Activated naive CD4-positive, alpha-beta T cell treated with anti-CD3 and anti-CD28 coated beads for 36 hours (primary cell): ENCODE measurements at regions not wholly inside any gene's neighbourhood (a gene's known extent, or its start where the extent isn't known, plus 50 kb on each side); places are given as distances from the start of the nearest gene placed in this dataset.
"Not testable (repeated sequence)": the region's sequence is repeated elsewhere in the genome, so short reads cannot be mapped to it uniquely, and the experiment has no call there.

ENCODE experiments used
- CTCF ChIA-PET: fragments of 350-600 bp; sonication (Branson Sonifier 250); formaldehyde crosslinking; loops from one replicate; lab custom pipeline; 2021; ENCODE audit warnings: antibody characterized with exemption; lab: Charles Lee
- DNase-seq: peaks from one replicate; pipeline ENCODE4 v3.0.0-alpha.2; 2020
- H3K27ac Mint-ChIP-seq: one replicate; pipeline ENCODE4 v1.8.0; 2021; ENCODE audit warnings: mild to moderate bottlenecking, mixed read lengths
- H3K27me3 Mint-ChIP-seq: one replicate; pipeline ENCODE4 v1.8.0; 2021; ENCODE audit warnings: low read depth, mixed read lengths
- H3K36me3 Mint-ChIP-seq: one replicate; pipeline ENCODE4 v1.8.0; 2021; ENCODE audit warnings: low read depth, mixed read lengths
- H3K4me1 Mint-ChIP-seq: one replicate; pipeline ENCODE4 v1.8.0; 2021; ENCODE audit warnings: low read depth, mixed read lengths
- H3K4me3 Mint-ChIP-seq: one replicate; pipeline ENCODE4 v1.8.0; 2021; ENCODE audit warnings: mild to moderate bottlenecking, moderate library complexity, mixed read lengths
- H3K9me3 Mint-ChIP-seq: one replicate; pipeline ENCODE4 v1.8.0; 2021; ENCODE audit warnings: mixed read lengths
- intact Hi-C: fragments of 100-400 bp; cut with micrococcal nuclease; formaldehyde crosslinking; loops from one replicate; pipeline ENCODE4 v1.15.1; 2023

DNA sequence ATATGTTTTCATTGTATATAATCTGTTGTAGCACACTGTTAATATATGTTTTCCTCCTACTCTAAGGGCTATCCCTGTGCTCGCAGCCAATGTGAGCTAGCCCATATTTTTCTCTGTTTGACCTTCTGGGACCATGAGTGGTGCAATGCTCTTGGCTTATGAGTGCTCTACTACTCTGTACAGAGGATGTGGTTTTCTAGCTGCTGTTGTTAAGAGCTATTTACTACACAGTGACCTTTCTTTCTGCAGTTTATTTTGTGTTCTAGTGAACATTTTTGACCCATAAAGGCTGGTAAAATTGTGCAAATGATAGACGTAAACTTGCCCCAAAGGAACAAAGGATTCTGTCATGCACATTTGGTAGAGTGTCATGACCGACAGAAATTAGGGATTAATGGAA lies 84.1 kb upstream of the CPHXL start:
- no peaks in the 10 kb centered on the region for H3K9me3 Mint-ChIP-seq
- H3K4me3 Mint-ChIP-seq, result no peak overlapping the region
- peaks cover 3% of the 10 kb centered on the region for H3K27me3 Mint-ChIP-seq
- CTCF ChIA-PET, result no interaction called here
- intact Hi-C loops, result no loop called here
- DNase-seq, result no peak
- no peak overlapping the region for H3K27ac Mint-ChIP-seq
- H3K36me3 Mint-ChIP-seq, result no peaks in the 10 kb centered on the region
- H3K4me1 Mint-ChIP-seq, result no peaks in the 10 kb centered on the region

- CTCF ChIA-PET, result no interaction called here
- intact Hi-C loops, result no loop called here
- Mint-ChIP-seq H3K4me1 (no peaks in the 10 kb centered on the region), H3K27me3 (peaks cover 5% of the 10 kb centered on the region), H3K4me3 (no peak overlapping the region), H3K27ac (no peak overlapping the region), H3K9me3 (no peaks in the 10 kb centered on the region), H3K36me3 (no peaks in the 10 kb centered on the region)
- no peak for DNase-seq
Measured at GRCh38 chr16:75811020-75811634, 84.8 kb upstream of the CPHXL start.

GRCh38 chr16:75818491-75818890 lies 92.2 kb upstream of the CPHXL start:
- Mint-ChIP-seq H3K9me3 (no peaks in the 10 kb centered on the region), H3K4me3 (no peak overlapping the region), H3K27me3 (peaks cover 11% of the 10 kb centered on the region), H3K36me3 (no peaks in the 10 kb centered on the region), H3K4me1 (no peaks in the 10 kb centered on the region), H3K27ac (no peak overlapping the region)
- intact Hi-C loops, result no loop called here
- no peak for DNase-seq
- CTCF ChIA-PET, result no interaction called here

- Mint-ChIP-seq H3K4me1 (no peaks in the 10 kb centered on the region), H3K9me3 (peaks cover under 1% of the 10 kb centered on the region), H3K4me3 (no peak overlapping the region), H3K27ac (no peak overlapping the region), H3K36me3 (no peaks in the 10 kb centered on the region), H3K27me3 (peaks cover 8% of the 10 kb centered on the region)
- DNase-seq, result no peak
- intact Hi-C loops, result no loop called here
- CTCF ChIA-PET, result interaction anchor here (0.6 kb wide), 1 partner anchor 357 kb away, joined by 3 read pairs; no protein-coding TSS in a partner anchor
Measured at GRCh38 chr16:75820672-75821071, 94.4 kb upstream of the CPHXL start.

GRCh38 chr16:75821117-75821516 lies 94.8 kb upstream of the CPHXL start:
- Mint-ChIP-seq H3K9me3 (peaks cover 3% of the 10 kb centered on the region), H3K27ac (no peak overlapping the region), H3K27me3 (peaks cover 5% of the 10 kb centered on the region), H3K4me1 (no peaks in the 10 kb centered on the region), H3K36me3 (peaks cover 2% of the 10 kb centered on the region), H3K4me3 (no peak overlapping the region)
- CTCF ChIA-PET, result interaction anchor here (0.6 kb wide), 1 partner anchor 357 kb away, joined by 3 read pairs; no protein-coding TSS in a partner anchor
- intact Hi-C loops, result no loop called here
- DNase-seq, result no peak

GRCh38 chr16:75825750-75826149 lies 99.5 kb upstream of the CPHXL start:
- not testable (repeated sequence) for H3K4me3 Mint-ChIP-seq

GRCh38 chr16:75827372-75828038 lies 101.2 kb upstream of the CPHXL start:
- intact Hi-C loops, H3K36me3 Mint-ChIP-seq, H3K27ac Mint-ChIP-seq, H3K4me1 Mint-ChIP-seq, H3K4me3 Mint-ChIP-seq, DNase-seq, H3K27me3 Mint-ChIP-seq, CTCF ChIA-PET: not testable (repeated sequence)
- H3K9me3 Mint-ChIP-seq, result peaks cover 15% of the 10 kb centered on the region

More at GRCh38 chr16:75825750-75826149, 99.5 kb upstream of the CPHXL start:
- H3K4me1 Mint-ChIP-seq, intact Hi-C loops, H3K27me3 Mint-ChIP-seq, DNase-seq, CTCF ChIA-PET, H3K36me3 Mint-ChIP-seq, H3K27ac Mint-ChIP-seq: not testable (repeated sequence)
- peaks cover 11% of the 10 kb centered on the region for H3K9me3 Mint-ChIP-seq

DNA sequence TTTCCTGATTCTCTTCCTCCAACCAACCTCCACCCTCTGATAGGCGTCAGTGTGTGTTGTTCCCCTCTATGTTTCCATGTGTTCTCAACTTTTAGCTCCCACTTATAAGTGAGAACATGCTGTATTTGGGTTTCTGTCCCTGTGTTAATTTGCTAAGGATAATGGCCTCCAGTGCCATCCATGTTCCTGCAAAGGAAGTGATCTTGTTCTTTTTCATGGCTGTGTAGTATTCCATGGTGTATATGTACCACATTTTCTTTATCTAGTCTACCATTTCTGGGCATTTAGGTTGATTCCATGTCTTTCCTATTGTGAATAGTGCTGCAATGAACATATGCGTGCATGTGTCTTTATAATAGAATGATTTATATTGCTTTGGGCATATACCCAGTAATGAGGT lies 107.1 kb upstream of the CPHXL start:
- Mint-ChIP-seq H3K27me3 (peaks cover 21% of the 10 kb centered on the region), H3K9me3 (peaks cover 17% of the 10 kb centered on the region)
- H3K36me3 Mint-ChIP-seq, CTCF ChIA-PET, intact Hi-C loops, H3K27ac Mint-ChIP-seq, H3K4me1 Mint-ChIP-seq, DNase-seq, H3K4me3 Mint-ChIP-seq: not testable (repeated sequence)

DNA sequence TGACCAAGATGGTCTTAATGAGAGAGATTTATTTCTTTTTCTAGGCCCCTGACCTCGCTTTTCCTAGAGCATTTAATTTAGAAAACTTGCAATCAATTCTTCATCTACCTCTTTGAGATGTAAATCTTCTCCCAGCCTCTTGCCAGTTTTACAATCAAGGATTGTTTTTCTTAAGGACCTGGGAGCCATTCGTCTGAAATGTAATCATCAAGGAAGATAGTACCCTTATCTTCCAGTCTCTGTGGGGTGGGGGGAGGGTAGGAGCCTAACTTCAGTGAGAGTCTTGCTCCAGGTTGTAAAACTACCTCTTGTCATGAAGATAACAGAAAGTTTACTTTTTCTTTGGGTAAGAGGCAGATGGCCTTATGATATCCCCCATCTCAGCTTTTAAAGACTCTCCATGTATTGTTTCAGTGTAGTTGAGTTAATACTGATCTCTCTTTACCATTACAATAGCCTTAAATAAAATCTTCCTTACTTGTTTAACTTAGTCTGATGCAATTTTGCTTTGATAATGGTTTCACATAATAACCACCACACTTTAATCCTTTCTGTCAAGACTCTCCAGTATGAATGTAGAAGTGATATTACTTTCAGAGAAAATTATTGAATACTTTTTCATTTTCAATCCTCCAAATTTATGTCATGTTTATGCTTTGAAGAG lies 110.2 kb upstream of the CPHXL start:
- H3K27me3 Mint-ChIP-seq, result peaks cover 24% of the 10 kb centered on the region
- no peak overlapping the region for H3K27ac Mint-ChIP-seq
- peaks cover 7% of the 10 kb centered on the region for H3K9me3 Mint-ChIP-seq
- CTCF ChIA-PET, result no interaction called here
- H3K36me3 Mint-ChIP-seq, result no peaks in the 10 kb centered on the region
- H3K4me1 Mint-ChIP-seq, result no peaks in the 10 kb centered on the region
- H3K4me3 Mint-ChIP-seq, result no peak overlapping the region
- intact Hi-C loops, result no loop called here
- DNase-seq, result no peak

GRCh38 chr16:75837264-75837663 lies 111.0 kb upstream of the CPHXL start:
- intact Hi-C loops, result no loop called here
- Mint-ChIP-seq H3K27me3 (peaks cover 24% of the 10 kb centered on the region), H3K4me1 (no peaks in the 10 kb centered on the region), H3K36me3 (no peaks in the 10 kb centered on the region), H3K9me3 (peaks cover 7% of the 10 kb centered on the region), H3K27ac (no peak overlapping the region), H3K4me3 (no peak overlapping the region)
- CTCF ChIA-PET, result no interaction called here
- DNase-seq, result no peak

DNA sequence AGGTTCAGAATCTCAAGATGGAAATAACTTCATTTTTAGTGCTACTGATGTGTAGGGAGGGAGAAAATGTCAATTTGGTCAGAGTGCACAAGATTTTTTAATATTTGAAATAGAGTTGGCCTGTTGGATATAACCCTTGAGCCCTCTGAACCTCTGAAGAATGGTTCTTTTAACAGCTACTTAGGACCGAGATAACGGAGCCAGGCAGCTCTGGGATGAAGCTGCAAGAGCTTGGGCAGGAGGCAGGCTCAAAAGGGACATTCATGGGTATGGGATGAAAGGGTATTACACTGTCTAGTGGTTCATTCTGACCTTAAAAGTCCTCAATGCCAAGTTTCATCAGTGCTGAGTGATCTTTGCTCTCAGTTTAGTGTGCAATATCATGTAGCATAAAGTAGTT lies 111.4 kb upstream of the CPHXL start:
- intact Hi-C loops, result no loop called here
- Mint-ChIP-seq H3K27ac (no peak overlapping the region), H3K4me3 (no peak overlapping the region), H3K36me3 (no peaks in the 10 kb centered on the region), H3K27me3 (peaks cover 23% of the 10 kb centered on the region), H3K4me1 (no peaks in the 10 kb centered on the region), H3K9me3 (peaks cover 4% of the 10 kb centered on the region)
- DNase-seq, result no peak
- CTCF ChIA-PET, result no interaction called here

DNA sequence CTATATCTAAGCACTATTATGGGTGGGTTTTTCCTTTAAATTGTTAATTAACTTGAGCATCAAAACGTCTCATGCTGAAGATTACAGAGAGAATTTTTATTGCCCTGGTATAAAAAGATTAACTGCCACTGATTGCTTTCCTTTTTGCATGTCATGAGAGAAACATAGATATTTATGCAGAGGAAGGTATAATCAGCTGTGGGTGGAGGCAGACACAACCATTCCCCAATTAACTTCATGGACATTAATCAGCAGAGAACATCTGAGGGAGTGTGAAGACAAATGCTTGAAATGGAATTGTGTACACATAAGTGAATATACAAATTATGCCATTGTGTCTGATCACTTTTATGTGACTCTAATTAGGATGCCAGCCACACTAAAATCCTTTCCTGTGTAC lies 115.2 kb upstream of the CPHXL start:
- CTCF ChIA-PET, result no interaction called here
- Mint-ChIP-seq H3K27ac (no peak overlapping the region), H3K4me1 (no peaks in the 10 kb centered on the region)

GRCh38 chr16:75847172-75847571 lies 120.9 kb upstream of the CPHXL start:
- Mint-ChIP-seq H3K4me1 (no peaks in the 10 kb centered on the region), H3K9me3 (no peaks in the 10 kb centered on the region), H3K4me3 (no peak overlapping the region), H3K27ac (no peak overlapping the region), H3K36me3 (no peaks in the 10 kb centered on the region), H3K27me3 (peaks cover 11% of the 10 kb centered on the region)
- CTCF ChIA-PET, result no interaction called here
- intact Hi-C loops, result no loop called here
- no peak for DNase-seq

More for the DNA sequence above, 115.2 kb upstream of the CPHXL start:
- H3K9me3 Mint-ChIP-seq, result no peaks in the 10 kb centered on the region
- intact Hi-C loops, result no loop called here
- H3K36me3 Mint-ChIP-seq, result no peaks in the 10 kb centered on the region
- no peak overlapping the region for H3K4me3 Mint-ChIP-seq
- DNase-seq, result no peak
- H3K27me3 Mint-ChIP-seq, result peaks cover 13% of the 10 kb centered on the region
